B cell (primary cell): ENCODE measurements at regions not wholly inside any gene's neighbourhood (a gene's known extent, or its start where the extent isn't known, plus 50 kb on each side); places are given as distances from the start of the nearest gene placed in this dataset.

Source experiments
- ATAC-seq: fragments of 200-7000 bp; cut with Tn5 transposase; one replicate; pipeline ENCODE4 v1.10.0; 2021; ENCODE audit warnings: low read depth, mild to moderate bottlenecking, moderate number of reproducible peaks, moderate library complexity
- CTCF ChIA-PET: fragments of 350-600 bp; sonication (Branson Sonifier 250); formaldehyde crosslinking; loops from one replicate; lab custom pipeline; 2021; ENCODE audit warnings: antibody characterized with exemption, inconsistent platforms; lab: Charles Lee
- POLR2A ChIA-PET: fragments of 350-600 bp; sonication (Branson Sonifier 250); formaldehyde crosslinking; loops from one replicate; lab custom pipeline; 2021; ENCODE audit warnings: antibody characterized with exemption; lab: Charles Lee
- DNase-seq: peaks from one replicate; pipeline ENCODE4 v3.0.0; 2013
- H2AFZ ChIP-seq: 2 replicates; pipeline ENCODE4 v1.6.1; 2012; ENCODE audit warnings: mild to moderate bottlenecking, low read depth, low read length; ENCODE audit not compliant: insufficient read depth, poor library complexity, severe bottlenecking
- H3K27ac ChIP-seq, 2 donors: 1 replicate in 1 of 2; 2 replicates in 1 of 2; pipeline ENCODE4 v1.5.1; 2012 to 2013; ENCODE audit warnings: low read length in 2 of 2, mild to moderate bottlenecking in 2 of 2, moderate library complexity in 1 of 2
- H3K27me3 ChIP-seq, 4 experiments: fragments of 200-600 bp in 1 of 4; sonication (generic) in 1 of 4; replicated peaks in 1 of 4; 1 replicate in 2 of 4; 2 replicates in 2 of 4; pipeline versions ENCODE4 v1.6.1 to v1.7.0; 2013 to 2016; ENCODE audit warnings: low read length in 3 of 4, mild to moderate bottlenecking in 2 of 4, mixed read lengths in 1 of 4, moderate library complexity in 1 of 4; ENCODE audit not compliant: insufficient read depth in 4 of 4, control insufficient read depth in 3 of 4; ENCODE audit errors: control extremely low read depth in 1 of 4
- H3K36me3 ChIP-seq, 2 experiments: replicated peaks in 1 of 2; 1 replicate in 1 of 2; 2 replicates in 1 of 2; pipeline versions ENCODE4 v1.6.1 to v1.7.1; 2013; ENCODE audit warnings: low read length in 1 of 2; ENCODE audit not compliant: insufficient read depth in 2 of 2, control insufficient read depth in 1 of 2; ENCODE audit errors: control extremely low read depth in 1 of 2, extremely low read depth in 1 of 2
- H3K4me1 ChIP-seq, 2 donors: fragments of 200-600 bp in 1 of 2; sonication (generic) in 1 of 2; 1 replicate in 1 of 2; 2 replicates in 1 of 2; pipeline versions ENCODE4 v1.5.1 to v1.6.1; 2013 to 2017; ENCODE audit warnings: low read length in 2 of 2; ENCODE audit not compliant: control insufficient read depth in 2 of 2, insufficient read depth in 2 of 2
- H3K4me2 ChIP-seq: replicated peaks from 2 replicates; pipeline ENCODE3; 2012; ENCODE audit warnings: mild to moderate bottlenecking, low read depth, low read length; ENCODE audit not compliant: poor library complexity, severe bottlenecking
- H3K4me3 ChIP-seq, 5 experiments: fragments of 200-600 bp in 1 of 5; sonication (generic) in 1 of 5; 1 replicate in 3 of 5; 2 replicates in 2 of 5; pipeline versions ENCODE4 v1.5.1 to v1.7.0; 2011 to 2016; ENCODE audit warnings: low read length in 4 of 5, mild to moderate bottlenecking in 4 of 5, low read depth in 2 of 5, control low read depth in 1 of 5, moderate library complexity in 1 of 5; ENCODE audit not compliant: insufficient read depth in 1 of 5; ENCODE audit errors: control extremely low read depth in 1 of 5, extremely low read depth in 1 of 5
- H3K79me2 ChIP-seq: fragments of 200-600 bp; sonication (generic); one replicate; pipeline ENCODE4 v1.6.0; 2016; ENCODE audit warnings: low read length; ENCODE audit not compliant: control insufficient read depth, insufficient read depth
- H3K9ac ChIP-seq: fragments of 200-600 bp; sonication (generic); 2 replicates; pipeline ENCODE4 v1.6.1; 2017; ENCODE audit warnings: mild to moderate bottlenecking, low read length, moderate library complexity
- H3K9me3 ChIP-seq, 3 donors: one replicate each; pipeline versions ENCODE4 v1.6.1 to v1.7.1; 2013; ENCODE audit warnings: low read length in 2 of 3; ENCODE audit not compliant: control insufficient read depth in 2 of 3, insufficient read depth in 1 of 3; ENCODE audit errors: control extremely low read depth in 1 of 3
- H4K20me1 ChIP-seq: 2 replicates; pipeline ENCODE4 v1.6.0; 2012; ENCODE audit warnings: mild to moderate bottlenecking, low read length; ENCODE audit not compliant: insufficient read depth, control insufficient read depth, poor library complexity, severe bottlenecking
- H3K27ac Mint-ChIP-seq: one replicate; pipeline ENCODE4 v1.8.0; 2021; ENCODE audit warnings: mixed read lengths
- H3K27me3 Mint-ChIP-seq: one replicate; pipeline ENCODE4 v1.8.0; 2021; ENCODE audit warnings: mixed read lengths
- H3K4me1 Mint-ChIP-seq: one replicate; pipeline ENCODE4 v1.8.0; 2021; ENCODE audit warnings: mixed read lengths
- H3K4me3 Mint-ChIP-seq: one replicate; pipeline ENCODE4 v1.8.0; 2021; ENCODE audit warnings: mixed read lengths
- H3K9me3 Mint-ChIP-seq: one replicate; pipeline ENCODE4 v1.8.0; 2022; ENCODE audit warnings: mixed read lengths; ENCODE audit not compliant: insufficient read depth
- EZH2 ChIP-seq: IDR thresholded peaks from 2 replicates; pipeline ENCODE4 v1.6.1; 2012; ENCODE audit warnings: borderline replicate concordance, low read depth, mild to moderate bottlenecking, moderate library complexity, low read length; ENCODE audit not compliant: insufficient read depth, poor library complexity, severe bottlenecking
- WGBS: methylation state at CpG from one replicate; pipeline ENCODE4 v1.1.5; 2013; ENCODE audit warnings: missing lambda C conversion rate; ENCODE audit not compliant: insufficient coverage; 5-methylcytosine and 5-hydroxymethylcytosine counted together
- intact Hi-C: fragments of 100-400 bp; cut with micrococcal nuclease; formaldehyde crosslinking; loops from one replicate; pipeline ENCODE4 v1.10.0; 2022
- TF ChIP-seq, protein P1 (sequence below): fragments of 200-600 bp; IDR thresholded peaks from one replicate; pipeline ENCODE4 v1.8.0; 2022; ENCODE audit warnings: antibody characterized with exemption, mild to moderate bottlenecking

DNA sequence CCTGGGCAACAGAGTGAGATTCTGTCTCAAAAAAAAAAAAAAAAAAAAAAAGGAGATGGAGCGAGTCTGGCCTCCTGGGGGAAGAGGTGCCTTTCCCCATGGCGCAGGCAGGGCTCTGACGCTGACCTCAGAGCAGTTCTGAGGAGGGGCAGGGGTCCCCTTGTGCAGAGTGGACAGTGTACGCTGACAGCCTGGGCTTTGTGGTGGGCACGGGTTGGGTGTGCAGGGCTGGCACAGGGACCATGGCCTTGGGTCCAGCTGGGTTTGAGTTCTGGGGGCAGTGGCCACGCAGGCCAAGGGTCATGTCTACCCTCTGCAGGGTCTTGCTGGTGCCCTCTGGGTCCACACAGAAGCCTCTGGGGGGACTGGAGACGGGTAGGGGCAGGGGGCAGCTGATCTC, 260.1 kb upstream of the C1orf174 start:
- no peak overlapping the region for H3K4me2 ChIP-seq
- no peak overlapping the region for H3K27ac ChIP-seq
- Mint-ChIP-seq H3K27ac (no peak overlapping the region), H3K4me1 (no peaks in the 10 kb centered on the region), H3K9me3 (no peaks in the 10 kb centered on the region), H3K27me3 (peaks cover 8% of the 10 kb centered on the region), H3K4me3 (no peak overlapping the region)
- no peak overlapping the region for H3K4me3 ChIP-seq
- no peaks in the 10 kb centered on the region for H3K36me3 ChIP-seq
- TF ChIP-seq, protein P1, sequence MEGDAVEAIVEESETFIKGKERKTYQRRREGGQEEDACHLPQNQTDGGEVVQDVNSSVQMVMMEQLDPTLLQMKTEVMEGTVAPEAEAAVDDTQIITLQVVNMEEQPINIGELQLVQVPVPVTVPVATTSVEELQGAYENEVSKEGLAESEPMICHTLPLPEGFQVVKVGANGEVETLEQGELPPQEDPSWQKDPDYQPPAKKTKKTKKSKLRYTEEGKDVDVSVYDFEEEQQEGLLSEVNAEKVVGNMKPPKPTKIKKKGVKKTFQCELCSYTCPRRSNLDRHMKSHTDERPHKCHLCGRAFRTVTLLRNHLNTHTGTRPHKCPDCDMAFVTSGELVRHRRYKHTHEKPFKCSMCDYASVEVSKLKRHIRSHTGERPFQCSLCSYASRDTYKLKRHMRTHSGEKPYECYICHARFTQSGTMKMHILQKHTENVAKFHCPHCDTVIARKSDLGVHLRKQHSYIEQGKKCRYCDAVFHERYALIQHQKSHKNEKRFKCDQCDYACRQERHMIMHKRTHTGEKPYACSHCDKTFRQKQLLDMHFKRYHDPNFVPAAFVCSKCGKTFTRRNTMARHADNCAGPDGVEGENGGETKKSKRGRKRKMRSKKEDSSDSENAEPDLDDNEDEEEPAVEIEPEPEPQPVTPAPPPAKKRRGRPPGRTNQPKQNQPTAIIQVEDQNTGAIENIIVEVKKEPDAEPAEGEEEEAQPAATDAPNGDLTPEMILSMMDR: no peak
- TF ChIP-seq EZH2: no peak
- ATAC-seq: no peak
- H3K9ac ChIP-seq: no peak overlapping the region
- intact Hi-C loops: no loop called here
- no peak for DNase-seq
- no peaks in the 10 kb centered on the region for H4K20me1 ChIP-seq
- H3K4me1 ChIP-seq: no peaks in the 10 kb centered on the region
- H2AFZ ChIP-seq: no peak overlapping the region
- peaks cover 0 to 3% (median 0%) of the 10 kb centered on the region in 3 donors for H3K9me3 ChIP-seq
- whole genome bisulfite sequencing: 83% methylated on average over 7 of the region's 7 CpGs
- POLR2A ChIA-PET: no interaction called here
- no peaks in the 10 kb centered on the region for H3K79me2 ChIP-seq
- CTCF ChIA-PET: no interaction called here
- no peaks in the 10 kb centered on the region for H3K27me3 ChIP-seq

DNA sequence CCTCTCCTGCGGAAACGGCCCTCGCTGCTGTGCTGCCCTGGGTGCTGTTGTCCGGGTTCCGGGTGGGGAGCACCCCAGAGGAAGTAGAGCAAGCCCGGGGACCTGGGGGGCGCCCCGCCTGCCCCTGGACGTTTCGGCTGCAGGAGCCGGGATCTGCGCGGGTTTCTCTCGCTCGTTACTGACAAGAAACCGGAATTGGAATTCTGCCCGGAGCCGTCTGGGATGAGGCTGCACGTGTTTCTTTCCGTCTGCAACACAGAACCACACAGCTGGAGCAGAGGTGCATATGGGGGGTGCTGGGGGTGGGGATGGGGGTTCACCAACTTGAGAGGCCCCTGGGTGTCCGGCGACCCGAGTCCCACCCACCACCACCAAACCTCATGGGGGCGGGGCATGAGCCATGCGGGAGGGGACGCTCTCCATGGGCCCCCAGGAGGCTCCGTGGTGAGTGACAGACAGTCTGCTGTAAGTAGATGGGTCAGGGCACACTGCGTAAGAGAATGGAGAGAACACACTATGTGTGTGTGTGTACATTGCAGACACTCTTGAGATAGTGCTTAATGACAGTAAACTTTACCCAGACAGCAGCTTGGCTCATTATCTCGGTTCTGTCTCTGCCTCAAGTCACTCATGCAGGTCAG, 261.4 kb upstream of the C1orf174 start:
- H3K9me3 ChIP-seq: peaks cover 0 to 3% (median 0%) of the 10 kb centered on the region in 3 donors
- H2AFZ ChIP-seq: no peak overlapping the region
- 87% methylated on average over 21 of the region's 29 CpGs for WGBS
- TF ChIP-seq, protein P1: no peak
- no peak for TF ChIP-seq EZH2
- DNase-seq (no peak), ATAC-seq (no peak)
- no peak overlapping the region for H3K9ac ChIP-seq
- no peaks in the 10 kb centered on the region for H3K4me1 ChIP-seq
- peaks cover 17% of the 10 kb centered on the region for H3K27me3 Mint-ChIP-seq
- no peak overlapping the region for H3K4me3 Mint-ChIP-seq
- ChIA-PET POLR2A (no interaction called here), CTCF (no interaction called here)
- no peaks in the 10 kb centered on the region for H3K79me2 ChIP-seq
- H3K27ac ChIP-seq: no peak overlapping the region
- no peaks in the 10 kb centered on the region for H3K36me3 ChIP-seq
- intact Hi-C loops: no loop called here
- H4K20me1 ChIP-seq: no peaks in the 10 kb centered on the region
- H3K4me1 Mint-ChIP-seq: no peaks in the 10 kb centered on the region
- H3K4me3 ChIP-seq: no peak overlapping the region
- H3K27ac Mint-ChIP-seq: no peak overlapping the region
- H3K4me2 ChIP-seq: no peak overlapping the region
- H3K9me3 Mint-ChIP-seq: no peaks in the 10 kb centered on the region
- H3K27me3 ChIP-seq: peaks cover 0 to under 1% (median 0%) of the 10 kb centered on the region in 4 experiments
